ENCODE measurements at regions not wholly inside any gene's neighbourhood (a gene's known extent, or its start where the extent isn't known, plus 50 kb on each side); places are given as distances from the start of the nearest gene placed in this dataset.
"Not testable (repeated sequence)": the region's sequence is repeated elsewhere in the genome, so short reads cannot be mapped to it uniquely, and the experiment has no call there.

- no peak for DNase-seq
These were observed 494.0 kb downstream of the KIF20B start for GRCh38 chr10:90195288-90195840.

GRCh38 chr10:90197766-90198165 lies 496.4 kb downstream of the KIF20B start:
- no peak for DNase-seq

GRCh38 chr10:90199093-90199492 lies 497.7 kb downstream of the KIF20B start:
- no peak for DNase-seq

GRCh38 chr10:90199513-90199912 lies 498.1 kb downstream of the KIF20B start:
- DNase-seq, result no peak

GRCh38 chr10:90204131-90204955 lies 503.0 kb downstream of the KIF20B start:
- no peak for DNase-seq

- DNase-seq, result peak; percentile 72
These were observed 503.5 kb downstream of the KIF20B start for GRCh38 chr10:90204956-90205314.

GRCh38 chr10:90205340-90205739 lies 503.9 kb downstream of the KIF20B start:
- DNase-seq, result no peak

GRCh38 chr10:90213346-90213745 lies 512.0 kb downstream of the KIF20B start:
- no peak for DNase-seq

GRCh38 chr10:90218846-90219245 lies 517.5 kb downstream of the KIF20B start:
- no peak for DNase-seq

- DNase-seq, result no peak
These were observed 521.0 kb downstream of the KIF20B start for GRCh38 chr10:90222372-90222771.

- no peak for DNase-seq
These were observed 521.5 kb downstream of the KIF20B start for GRCh38 chr10:90222939-90223338.

- no peak for DNase-seq
These were observed 523.6 kb downstream of the KIF20B start for GRCh38 chr10:90224791-90225566.

GRCh38 chr10:90226517-90226916 lies 525.1 kb downstream of the KIF20B start:
- DNase-seq, result no peak

- DNase-seq, result no peak
These were observed 525.8 kb downstream of the KIF20B start for GRCh38 chr10:90227217-90227656.

- no peak for DNase-seq
These were observed 526.4 kb downstream of the KIF20B start for GRCh38 chr10:90227786-90228185.

GRCh38 chr10:90229486-90229885 lies 528.1 kb downstream of the KIF20B start:
- no peak for DNase-seq

- DNase-seq, result not testable (repeated sequence)
These were observed 532.4 kb downstream of the KIF20B start for GRCh38 chr10:90233805-90234204.

GRCh38 chr10:90245623-90246022 lies 544.2 kb downstream of the KIF20B start:
- no peak for DNase-seq

GRCh38 chr10:90250784-90251183 lies 549.4 kb downstream of the KIF20B start:
- not testable (repeated sequence) for DNase-seq

- no peak for DNase-seq
These were observed 568.3 kb downstream of the KIF20B start for GRCh38 chr10:90269699-90270098.

GRCh38 chr10:90274721-90275468 lies 573.5 kb downstream of the KIF20B start:
- DNase-seq, result no peak

- DNase-seq, result peak; percentile 34
These were observed 575.6 kb downstream of the KIF20B start for GRCh38 chr10:90276894-90277475.

- DNase-seq, result no peak
These were observed 571.4 kb downstream of the HTR7 start for GRCh38 chr10:90286406-90286805.

Measured in NCI-H446 treated with DMSO at 0.1 percent for 48 hours (cell line).